ENCODE measurements at regions not wholly inside any gene's neighbourhood (a gene's known extent, or its start where the extent isn't known, plus 50 kb on each side); places are given as distances from the start of the nearest gene placed in this dataset.

DNA sequence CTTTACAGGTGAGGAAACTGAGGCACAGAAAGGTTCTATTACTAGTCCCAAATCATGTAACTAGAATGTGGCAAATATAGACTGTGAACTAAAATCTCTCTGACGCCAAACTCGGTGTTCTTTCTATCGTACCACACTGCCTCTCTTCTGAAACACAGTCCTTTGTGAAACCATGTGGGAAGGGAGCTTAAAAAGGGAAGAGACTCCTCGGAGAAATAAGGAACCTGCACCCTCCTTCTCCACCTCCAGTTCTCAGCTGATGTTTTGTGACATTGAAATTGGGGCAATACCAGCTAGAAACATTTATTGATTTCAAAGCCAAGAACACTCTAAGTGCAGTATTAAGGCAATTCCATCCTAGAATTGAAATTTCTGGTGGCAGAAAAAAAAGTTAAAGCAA is 76.4 kb upstream of the DRD2 start:
- no peak overlapping the region for H3K27ac Mint-ChIP-seq
- ATAC-seq, result no peak
- H3K4me1 Mint-ChIP-seq, result no peaks in the 10 kb centered on the region
- H3K27me3 Mint-ChIP-seq, result peaks cover 50% of the 10 kb centered on the region
- no peak overlapping the region for H3K4me3 Mint-ChIP-seq
- DNase-seq, result no peak
- no peaks in the 10 kb centered on the region for H3K9me3 Mint-ChIP-seq

DNA sequence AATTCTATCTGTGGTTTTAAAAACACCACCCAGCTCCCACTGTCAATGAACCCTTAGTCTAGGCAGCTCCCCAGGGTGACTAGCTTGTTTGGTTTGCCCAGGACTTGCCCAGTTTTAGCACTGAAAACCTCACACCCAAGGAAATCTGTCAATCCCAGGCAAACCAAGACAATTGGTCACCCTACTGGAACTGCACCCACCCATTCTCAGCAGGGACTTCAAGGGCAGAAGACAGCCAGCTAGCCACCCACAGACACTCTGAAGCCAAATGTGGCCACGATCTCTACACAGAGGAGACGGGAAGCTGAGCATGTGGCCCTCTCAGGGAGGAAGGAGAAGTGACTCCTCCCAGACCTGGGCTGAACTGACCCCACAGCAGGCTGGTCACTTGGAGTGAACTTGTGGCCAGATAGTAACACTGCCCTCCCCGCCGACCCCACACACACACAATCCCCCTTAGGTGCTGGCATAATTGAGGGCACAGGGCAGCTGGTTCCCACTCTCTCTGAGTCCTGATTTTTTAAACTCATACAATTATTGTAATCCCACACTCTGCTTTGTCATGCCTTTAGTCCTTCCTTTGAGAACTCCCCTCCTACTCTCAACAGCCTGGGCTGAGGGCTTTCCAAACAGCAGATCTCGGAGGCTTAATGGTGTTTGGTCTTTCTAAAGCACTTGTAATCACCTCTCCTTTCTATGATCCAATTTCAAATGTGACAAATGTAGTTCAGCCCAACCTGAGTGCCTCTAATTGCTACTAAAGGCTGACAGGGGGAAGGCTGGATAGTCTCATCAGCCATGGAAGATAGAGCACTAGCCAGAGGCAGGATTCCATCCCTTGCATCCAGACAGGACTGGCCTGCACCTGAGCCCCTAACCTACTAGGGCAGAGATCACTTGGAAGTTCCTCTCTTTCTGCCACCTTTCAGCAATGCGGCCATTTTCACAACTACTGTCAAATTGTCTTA is 74.7 kb upstream of the DRD2 start:
- H3K4me3 Mint-ChIP-seq, result no peak overlapping the region
- ATAC-seq, result no peak
- H3K27me3 Mint-ChIP-seq, result peaks cover 58% of the 10 kb centered on the region

GRCh38 chr11:113549061-113549460 is 73.9 kb upstream of the DRD2 start:
- no peaks in the 10 kb centered on the region for H3K9me3 Mint-ChIP-seq
- peaks cover 58% of the 10 kb centered on the region for H3K27me3 Mint-ChIP-seq
- no peaks in the 10 kb centered on the region for H3K4me1 Mint-ChIP-seq
- H3K4me3 Mint-ChIP-seq, result no peak overlapping the region
- ATAC-seq (no peak), DNase-seq (no peak)
- no peak overlapping the region for H3K27ac Mint-ChIP-seq

More for the DNA sequence above, 74.7 kb upstream of the DRD2 start:
- DNase-seq, result no peak
- H3K4me1 Mint-ChIP-seq, result no peaks in the 10 kb centered on the region
- no peak overlapping the region for H3K27ac Mint-ChIP-seq
- H3K9me3 Mint-ChIP-seq, result no peaks in the 10 kb centered on the region

DNA sequence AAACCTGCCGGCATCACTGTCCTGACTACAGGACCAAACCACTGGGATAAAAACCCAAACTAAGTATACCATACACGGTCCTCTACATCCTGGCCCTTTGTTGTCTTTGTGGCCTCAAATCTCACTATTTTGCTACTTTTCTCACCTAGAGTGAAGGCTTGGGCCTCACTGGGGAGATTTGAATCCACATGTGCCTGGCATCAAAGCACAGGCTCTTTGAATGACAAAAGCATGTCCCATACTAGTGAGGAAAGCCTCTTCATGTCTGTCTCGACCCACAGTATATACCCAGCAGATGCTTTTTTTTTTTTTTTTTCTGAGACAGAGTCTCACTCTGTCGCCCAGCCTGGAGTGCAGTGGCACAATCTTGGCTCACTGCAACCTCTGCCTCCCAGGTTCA is 72.5 kb upstream of the DRD2 start:
- H3K4me3 Mint-ChIP-seq, result no peak overlapping the region
- H3K27me3 Mint-ChIP-seq, result peaks cover 57% of the 10 kb centered on the region
- no peaks in the 10 kb centered on the region for H3K4me1 Mint-ChIP-seq
- H3K27ac Mint-ChIP-seq, result no peak overlapping the region
- ATAC-seq, result no peak
- H3K9me3 Mint-ChIP-seq, result no peaks in the 10 kb centered on the region
- no peak for DNase-seq

GRCh38 chr11:113546757-113547507 is 71.7 kb upstream of the DRD2 start:
- H3K4me1 Mint-ChIP-seq, result no peaks in the 10 kb centered on the region
- no peaks in the 10 kb centered on the region for H3K9me3 Mint-ChIP-seq
- no peak for DNase-seq
- H3K4me3 Mint-ChIP-seq, result no peak overlapping the region
- H3K27ac Mint-ChIP-seq, result no peak overlapping the region
- H3K27me3 Mint-ChIP-seq, result peaks cover 48% of the 10 kb centered on the region
- ATAC-seq, result no peak

DNA sequence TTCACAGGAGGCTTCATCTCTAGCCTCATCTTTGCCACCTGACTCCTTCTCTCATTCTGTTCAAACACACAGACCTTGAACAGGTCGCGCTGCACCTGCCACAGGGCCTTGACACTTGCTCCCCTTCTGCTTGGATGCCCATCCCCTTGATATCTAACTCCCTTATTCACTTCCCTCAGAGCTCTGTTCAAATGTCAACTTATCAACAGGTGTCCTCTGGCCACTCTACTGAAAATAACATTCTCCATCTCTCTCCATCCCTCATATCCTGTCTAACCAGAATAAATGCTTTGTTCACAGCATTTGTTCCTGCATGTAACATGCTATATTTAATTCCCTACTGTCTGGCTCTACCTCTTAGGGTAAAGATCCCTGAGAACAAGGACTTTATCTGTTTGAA is 67.2 kb upstream of the DRD2 start:
- Mint-ChIP-seq H3K4me3 (no peak overlapping the region), H3K27ac (no peak overlapping the region), H3K9me3 (no peaks in the 10 kb centered on the region), H3K27me3 (peaks cover 40% of the 10 kb centered on the region), H3K4me1 (no peaks in the 10 kb centered on the region)
- DNase-seq (no peak), ATAC-seq (no peak)

DNA sequence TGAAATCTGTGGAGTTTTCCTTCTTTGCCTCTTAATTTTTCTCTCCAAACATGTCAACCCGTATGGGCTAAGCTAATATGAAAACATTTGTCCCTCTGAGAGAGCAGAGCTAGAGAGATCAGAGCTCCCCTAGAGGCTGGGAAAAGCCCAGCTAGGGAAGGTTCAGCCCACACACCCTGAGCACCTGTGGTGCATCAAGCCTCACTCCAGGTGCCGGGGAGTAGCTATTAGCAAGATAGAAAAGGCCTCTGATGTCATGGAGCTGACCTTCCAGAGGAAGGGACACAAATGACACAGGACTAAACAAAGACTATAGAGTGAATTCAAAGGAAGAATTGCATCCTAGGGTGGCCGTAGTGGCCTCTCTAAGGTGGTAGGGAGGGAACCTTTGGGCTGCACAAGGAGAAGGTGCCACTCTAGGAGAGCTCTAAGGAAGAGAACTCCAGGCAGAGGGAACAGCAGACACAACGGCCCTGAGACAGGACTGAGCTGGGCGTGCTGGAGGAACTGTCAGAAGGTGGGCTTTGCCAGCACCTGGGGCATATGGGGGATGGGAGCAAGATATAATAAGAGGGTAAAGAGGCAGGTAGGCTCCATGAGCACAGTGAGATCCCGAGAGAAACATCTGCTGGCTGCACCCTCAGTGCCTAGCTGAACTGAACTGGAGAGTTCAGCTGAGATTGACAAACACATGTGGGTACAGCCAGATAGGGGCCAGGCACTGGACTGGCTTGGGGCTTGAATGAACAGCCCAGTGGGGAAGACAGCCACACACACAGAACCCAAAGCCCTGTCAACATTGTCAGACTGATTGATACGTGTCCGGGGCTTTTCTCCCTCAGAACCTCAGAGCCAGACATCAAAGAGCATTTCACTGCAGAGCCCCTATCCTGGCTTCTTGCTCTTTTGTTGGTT is 65.5 kb upstream of the DRD2 start:
- Mint-ChIP-seq H3K4me3 (no peak overlapping the region), H3K27ac (no peak overlapping the region), H3K4me1 (no peaks in the 10 kb centered on the region), H3K27me3 (peaks cover 38% of the 10 kb centered on the region), H3K9me3 (no peaks in the 10 kb centered on the region)
- ATAC-seq, result no peak
- no peak for DNase-seq

GRCh38 chr11:113538451-113539412 is 63.5 kb upstream of the DRD2 start:
- H3K27ac Mint-ChIP-seq, result no peak overlapping the region
- ATAC-seq, result no peak
- no peaks in the 10 kb centered on the region for H3K4me1 Mint-ChIP-seq
- H3K27me3 Mint-ChIP-seq, result peaks cover 48% of the 10 kb centered on the region
- DNase-seq, result no peak
- H3K4me3 Mint-ChIP-seq, result no peak overlapping the region
- no peaks in the 10 kb centered on the region for H3K9me3 Mint-ChIP-seq

GRCh38 chr11:113534625-113535024 is 59.4 kb upstream of the DRD2 start:
- H3K9me3 Mint-ChIP-seq, result no peaks in the 10 kb centered on the region
- no peak overlapping the region for H3K4me3 Mint-ChIP-seq
- peak overlapping the region in 1 of 2 donors; percentile 65 for H3K27ac Mint-ChIP-seq
- H3K4me1 Mint-ChIP-seq, result no peaks in the 10 kb centered on the region
- DNase-seq, result no peak
- peaks cover 63% of the 10 kb centered on the region for H3K27me3 Mint-ChIP-seq
- ATAC-seq, result no peak

DNA sequence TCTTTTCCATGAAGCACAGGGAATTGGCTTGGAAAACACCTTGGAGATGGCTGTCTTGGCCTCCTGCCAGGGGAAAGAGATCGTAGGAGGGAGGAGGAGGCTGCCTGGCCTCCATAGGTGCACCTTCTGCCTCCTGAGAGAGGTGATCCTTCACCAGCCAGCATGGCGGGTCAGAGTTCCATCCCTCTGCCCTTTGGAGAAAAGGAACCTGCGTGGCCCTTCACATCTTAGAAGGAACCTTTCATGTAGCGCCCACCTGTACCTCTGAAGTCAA is 58.2 kb upstream of the DRD2 start:
- no peak for DNase-seq
- H3K27ac Mint-ChIP-seq, result no peak overlapping the region
- no peaks in the 10 kb centered on the region for H3K9me3 Mint-ChIP-seq
- no peak overlapping the region for H3K4me3 Mint-ChIP-seq
- no peak for ATAC-seq
- peaks cover 52% of the 10 kb centered on the region for H3K27me3 Mint-ChIP-seq
- no peaks in the 10 kb centered on the region for H3K4me1 Mint-ChIP-seq

DNA sequence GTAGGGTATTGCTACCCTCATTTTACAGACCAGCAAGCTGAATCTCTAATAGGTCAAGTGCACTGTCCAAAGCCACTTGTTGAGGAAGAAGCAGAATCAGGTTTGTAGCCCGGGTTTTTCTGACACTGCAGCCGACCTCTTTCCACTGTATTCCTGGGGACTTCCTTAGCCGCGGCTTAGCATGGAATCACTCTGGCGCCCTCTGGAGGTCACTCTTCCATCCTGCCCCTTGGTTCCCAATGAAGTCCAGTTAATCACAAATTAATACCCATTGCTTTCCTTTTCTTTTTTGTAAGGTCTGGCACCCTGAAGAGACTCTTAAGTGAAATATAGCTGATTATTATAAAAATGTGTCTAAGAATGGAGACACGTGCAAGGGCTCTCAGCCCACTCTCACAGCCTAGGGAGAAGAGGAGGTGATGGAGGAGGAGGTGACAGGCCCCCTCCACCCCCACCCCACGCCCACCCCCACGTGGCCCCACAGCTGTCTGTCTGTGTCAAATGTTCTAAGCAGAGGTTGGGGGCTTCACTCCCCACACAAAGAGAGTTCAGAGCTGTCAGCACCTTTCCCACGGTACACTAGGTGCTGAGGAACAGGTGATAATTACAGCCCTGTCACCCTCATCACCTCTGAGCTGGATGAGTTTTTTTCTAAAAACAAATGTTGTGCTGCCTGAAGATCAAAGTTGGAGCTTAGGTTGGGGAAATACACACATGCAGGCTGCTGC is 57.7 kb upstream of the DRD2 start:
- Mint-ChIP-seq H3K4me1 (no peaks in the 10 kb centered on the region), H3K27ac (no peak overlapping the region), H3K4me3 (no peak overlapping the region), H3K9me3 (no peaks in the 10 kb centered on the region), H3K27me3 (peaks cover 47% of the 10 kb centered on the region)
- DNase-seq (peak; percentile 24 to 35), ATAC-seq (peak; percentile 48)

GRCh38 chr11:113531575-113532451 is 56.6 kb upstream of the DRD2 start:
- H3K9me3 Mint-ChIP-seq, result no peaks in the 10 kb centered on the region
- H3K4me3 Mint-ChIP-seq, result no peak overlapping the region
- no peak overlapping the region for H3K27ac Mint-ChIP-seq
- H3K4me1 Mint-ChIP-seq, result no peaks in the 10 kb centered on the region
- ATAC-seq (no peak), DNase-seq (no peak)
- peaks cover 46% of the 10 kb centered on the region for H3K27me3 Mint-ChIP-seq

DNA sequence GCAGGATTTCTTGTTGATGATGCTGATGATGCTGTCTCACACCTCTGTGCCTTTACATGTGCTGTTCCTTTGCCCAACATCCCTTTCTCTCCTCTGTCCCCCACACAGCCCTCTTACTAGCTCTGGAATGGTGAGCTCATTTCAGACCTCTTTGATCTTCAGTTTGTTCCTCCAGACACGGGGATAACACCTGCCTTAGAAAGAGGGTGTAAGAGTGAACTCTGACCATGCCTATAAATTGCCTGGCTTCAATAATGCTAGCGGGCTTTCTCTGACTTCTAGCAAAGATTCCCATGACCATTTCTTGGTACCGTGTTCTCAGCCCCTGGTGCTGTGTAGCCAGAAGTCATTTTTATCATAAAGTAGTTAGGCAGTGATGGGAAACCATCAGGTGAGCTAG is 55.9 kb upstream of the DRD2 start:
- H3K9me3 Mint-ChIP-seq, result no peaks in the 10 kb centered on the region
- no peak overlapping the region for H3K27ac Mint-ChIP-seq
- no peaks in the 10 kb centered on the region for H3K4me1 Mint-ChIP-seq
- no peak for DNase-seq
- peaks cover 46% of the 10 kb centered on the region for H3K27me3 Mint-ChIP-seq
- no peak for ATAC-seq
- H3K4me3 Mint-ChIP-seq, result no peak overlapping the region
